Liver (tissue), 7 donors: ENCODE measurements at regions not wholly inside any gene's neighbourhood (a gene's known extent, or its start where the extent isn't known, plus 50 kb on each side); places are given as distances from the start of the nearest gene placed in this dataset.

Experiments used
- DNase-seq: peaks from one replicate; pipeline ENCODE4 v3.0.0-alpha.2; 2017; ENCODE audit warnings: low spot score
- H3K27ac ChIP-seq, 2 donors: one replicate each; pipeline ENCODE4 v1.7.0; 2013; ENCODE audit warnings: inconsistent platforms in 2 of 2, low read length in 2 of 2, control low read depth in 1 of 2, low read depth in 1 of 2, mild to moderate bottlenecking in 1 of 2
- H3K27me3 ChIP-seq, 4 donors: one replicate each; pipeline versions ENCODE4 v1.6.1 to v1.7.0; 2013; ENCODE audit warnings: low read length in 3 of 4, inconsistent platforms in 1 of 4, mild to moderate bottlenecking in 1 of 4, moderate library complexity in 1 of 4; ENCODE audit not compliant: control insufficient read depth in 4 of 4, insufficient read depth in 4 of 4
- H3K36me3 ChIP-seq, 4 donors: one replicate each; pipeline versions ENCODE4 v1.6.1 to v1.7.0; 2013; ENCODE audit warnings: low read length in 3 of 4, mild to moderate bottlenecking in 3 of 4, low read depth in 1 of 4, moderate library complexity in 1 of 4; ENCODE audit not compliant: control insufficient read depth in 4 of 4, insufficient read depth in 3 of 4
- H3K4me1 ChIP-seq, 4 donors: one replicate each; pipeline versions ENCODE4 v1.6.1 to v1.7.0; 2013; ENCODE audit warnings: low read length in 3 of 4, mild to moderate bottlenecking in 3 of 4, moderate library complexity in 1 of 4; ENCODE audit not compliant: control insufficient read depth in 4 of 4, insufficient read depth in 4 of 4
- H3K4me3 ChIP-seq, 3 donors: one replicate each; pipeline versions ENCODE4 v1.6.1 to v1.7.0; 2013; ENCODE audit warnings: low read length in 3 of 3, control low read depth in 1 of 3, low read depth in 1 of 3, mild to moderate bottlenecking in 1 of 3
- H3K9ac ChIP-seq, 2 donors: one replicate each; pipeline ENCODE4 v1.7.0; 2013; ENCODE audit warnings: low read length in 2 of 2, mild to moderate bottlenecking in 2 of 2, moderate library complexity in 2 of 2, control low read depth in 1 of 2, low read depth in 1 of 2
- H3K9me3 ChIP-seq, 4 donors: one replicate each; pipeline versions ENCODE4 v1.6.1 to v1.7.0; 2013; ENCODE audit warnings: low read length in 3 of 4; ENCODE audit not compliant: control insufficient read depth in 4 of 4
- EGR1 ChIP-seq, 2 donors: IDR thresholded peaks; 2 replicates each; pipeline ENCODE4 v1.6.1; 2016 to 2018; ENCODE audit warnings: antibody characterized with exemption in 2 of 2, low read depth in 2 of 2
- FOXA1 ChIP-seq: IDR thresholded peaks from 2 replicates; pipeline ENCODE4 v1.6.1; 2016; ENCODE audit warnings: antibody characterized with exemption
- FOXA2 ChIP-seq: IDR thresholded peaks from 2 replicates; pipeline ENCODE4 v1.6.1; 2016; ENCODE audit warnings: antibody characterized with exemption
- GABPA ChIP-seq, 2 donors: IDR thresholded peaks in 1 of 2; conservative IDR thresholded peaks in 1 of 2; 2 replicates each; pipeline ENCODE4 v1.6.1; 2016; ENCODE audit warnings: antibody characterized with exemption in 2 of 2, mild to moderate bottlenecking in 1 of 2, moderate library complexity in 1 of 2
- HNF4A ChIP-seq, 2 donors: conservative IDR thresholded peaks; 2 replicates each; pipeline ENCODE4 v1.6.1; 2016; ENCODE audit warnings: antibody characterized with exemption in 2 of 2, mild to moderate bottlenecking in 2 of 2
- JUND ChIP-seq, 2 donors: IDR thresholded peaks; 2 replicates each; pipeline ENCODE4 v1.6.1; 2016; ENCODE audit warnings: antibody characterized with exemption in 2 of 2
- NR2F2 ChIP-seq: IDR thresholded peaks from 2 replicates; pipeline ENCODE4 v1.6.1; 2016; ENCODE audit warnings: antibody characterized with exemption
- RAD21 ChIP-seq, 2 donors: IDR thresholded peaks; 2 replicates each; pipeline ENCODE4 v1.6.1; 2016; ENCODE audit warnings: antibody characterized with exemption in 2 of 2, mild to moderate bottlenecking in 2 of 2
- RXRA ChIP-seq, 2 donors: IDR thresholded peaks; 2 replicates each; pipeline ENCODE4 v1.6.1; 2017 to 2018; ENCODE audit warnings: antibody characterized with exemption in 2 of 2, mild to moderate bottlenecking in 1 of 2
- SP1 ChIP-seq: IDR thresholded peaks from 2 replicates; pipeline ENCODE4 v1.6.1; 2018; ENCODE audit warnings: antibody characterized with exemption, mild to moderate bottlenecking
- TAF1 ChIP-seq: conservative IDR thresholded peaks from 2 replicates; pipeline ENCODE4 v1.6.1; 2016; ENCODE audit warnings: antibody characterized with exemption, mild to moderate bottlenecking
- YY1 ChIP-seq: IDR thresholded peaks from 2 replicates; pipeline ENCODE4 v1.6.1; 2016; ENCODE audit warnings: antibody characterized with exemption, mild to moderate bottlenecking
- WGBS: extraction: QIAGEN DNeasy Blood & Tissue Kit; methylation state at CpG from one replicate; pipeline ENCODE4 v1.1.7; 2013; 5-methylcytosine and 5-hydroxymethylcytosine counted together
- TF ChIP-seq, protein P1 (sequence below): IDR thresholded peaks from 2 replicates; pipeline ENCODE4 v1.6.1; 2016; ENCODE audit warnings: antibody characterized with exemption
- TF ChIP-seq, protein P2 (sequence below): IDR thresholded peaks from 2 replicates; pipeline ENCODE4 v1.6.1; 2016; ENCODE audit warnings: antibody characterized with exemption, mild to moderate bottlenecking
- TF ChIP-seq, protein P3 (sequence below): IDR thresholded peaks from 2 replicates; pipeline ENCODE4 v1.6.1; 2016; ENCODE audit warnings: antibody characterized with exemption
- donor health status: healthy.
- donor health status: healthy.
- donor health status: healthy.
- donor health status: healthy.

GRCh38 chr20:20933142-20933958 is 172.8 kb downstream of the LINC00237 start:
- no peaks in the 10 kb centered on the region for H3K9me3 ChIP-seq
- peaks cover 0 to 3% (median 0%) of the 10 kb centered on the region in 4 donors for H3K27me3 ChIP-seq
- TF ChIP-seq RXRA (IDR thresholded peaks at IDR 0.05) (no peak), FOXA2 (no peak), RAD21 (IDR thresholded peaks at IDR 0.05) (no peak), NR2F2 (no peak), HNF4A (conservative IDR thresholded peaks at IDR 0.05) (no peak), TAF1 (no peak), GABPA (IDR thresholded peaks at IDR 0.05 in 1 of 2, conservative IDR thresholded peaks at IDR 0.05 in 1 of 2) (no peak)
- H3K36me3 ChIP-seq = no peaks in the 10 kb centered on the region
- DNase-seq = no peak
- no peak overlapping the region for H3K27ac ChIP-seq
- no peaks in the 10 kb centered on the region for H3K4me1 ChIP-seq
- no peak overlapping the region for H3K4me3 ChIP-seq
- 80% methylated on average over 19 of the region's 19 CpGs for WGBS
- H3K9ac ChIP-seq = no peak overlapping the region

GRCh38 chr20:20932156-20932555 is 174.0 kb downstream of the LINC00237 start:
- 86% methylated on average over 5 of the region's 5 CpGs for WGBS
- H3K4me3 ChIP-seq = no peak overlapping the region
- H3K9me3 ChIP-seq = no peaks in the 10 kb centered on the region
- TF ChIP-seq, protein P1, sequence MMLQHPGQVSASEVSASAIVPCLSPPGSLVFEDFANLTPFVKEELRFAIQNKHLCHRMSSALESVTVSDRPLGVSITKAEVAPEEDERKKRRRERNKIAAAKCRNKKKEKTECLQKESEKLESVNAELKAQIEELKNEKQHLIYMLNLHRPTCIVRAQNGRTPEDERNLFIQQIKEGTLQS = no peak
- TF ChIP-seq, protein P2, sequence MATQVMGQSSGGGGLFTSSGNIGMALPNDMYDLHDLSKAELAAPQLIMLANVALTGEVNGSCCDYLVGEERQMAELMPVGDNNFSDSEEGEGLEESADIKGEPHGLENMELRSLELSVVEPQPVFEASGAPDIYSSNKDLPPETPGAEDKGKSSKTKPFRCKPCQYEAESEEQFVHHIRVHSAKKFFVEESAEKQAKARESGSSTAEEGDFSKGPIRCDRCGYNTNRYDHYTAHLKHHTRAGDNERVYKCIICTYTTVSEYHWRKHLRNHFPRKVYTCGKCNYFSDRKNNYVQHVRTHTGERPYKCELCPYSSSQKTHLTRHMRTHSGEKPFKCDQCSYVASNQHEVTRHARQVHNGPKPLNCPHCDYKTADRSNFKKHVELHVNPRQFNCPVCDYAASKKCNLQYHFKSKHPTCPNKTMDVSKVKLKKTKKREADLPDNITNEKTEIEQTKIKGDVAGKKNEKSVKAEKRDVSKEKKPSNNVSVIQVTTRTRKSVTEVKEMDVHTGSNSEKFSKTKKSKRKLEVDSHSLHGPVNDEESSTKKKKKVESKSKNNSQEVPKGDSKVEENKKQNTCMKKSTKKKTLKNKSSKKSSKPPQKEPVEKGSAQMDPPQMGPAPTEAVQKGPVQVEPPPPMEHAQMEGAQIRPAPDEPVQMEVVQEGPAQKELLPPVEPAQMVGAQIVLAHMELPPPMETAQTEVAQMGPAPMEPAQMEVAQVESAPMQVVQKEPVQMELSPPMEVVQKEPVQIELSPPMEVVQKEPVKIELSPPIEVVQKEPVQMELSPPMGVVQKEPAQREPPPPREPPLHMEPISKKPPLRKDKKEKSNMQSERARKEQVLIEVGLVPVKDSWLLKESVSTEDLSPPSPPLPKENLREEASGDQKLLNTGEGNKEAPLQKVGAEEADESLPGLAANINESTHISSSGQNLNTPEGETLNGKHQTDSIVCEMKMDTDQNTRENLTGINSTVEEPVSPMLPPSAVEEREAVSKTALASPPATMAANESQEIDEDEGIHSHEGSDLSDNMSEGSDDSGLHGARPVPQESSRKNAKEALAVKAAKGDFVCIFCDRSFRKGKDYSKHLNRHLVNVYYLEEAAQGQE = no peak
- TF ChIP-seq SP1 = no peak
- TF ChIP-seq, protein P3, sequence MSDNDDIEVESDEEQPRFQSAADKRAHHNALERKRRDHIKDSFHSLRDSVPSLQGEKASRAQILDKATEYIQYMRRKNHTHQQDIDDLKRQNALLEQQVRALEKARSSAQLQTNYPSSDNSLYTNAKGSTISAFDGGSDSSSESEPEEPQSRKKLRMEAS = no peak
- no peak for TF ChIP-seq NR2F2
- no peak for TF ChIP-seq EGR1 (IDR thresholded peaks at IDR 0.05; ENCODE audit: low read depth in 2 of 2)
- no peak for TF ChIP-seq TAF1
- TF ChIP-seq FOXA1 = no peak
- no peak for TF ChIP-seq FOXA2
- no peak for TF ChIP-seq YY1
- TF ChIP-seq JUND (IDR thresholded peaks at IDR 0.05) = no peak
- DNase-seq = no peak
- no peaks in the 10 kb centered on the region for H3K36me3 ChIP-seq
- no peak overlapping the region for H3K27ac ChIP-seq
- peaks cover 0 to 3% (median 0%) of the 10 kb centered on the region in 4 donors for H3K27me3 ChIP-seq
- no peaks in the 10 kb centered on the region for H3K4me1 ChIP-seq
- H3K9ac ChIP-seq = no peak overlapping the region
